ENCODE measurements at regions not wholly inside any gene's neighbourhood (a gene's known extent, or its start where the extent isn't known, plus 50 kb on each side); places are given as distances from the start of the nearest gene placed in this dataset.

- H3K9ac ChIP-seq (ENCODE audit: low read length), result no peak overlapping the region
- TF ChIP-seq EZH2phosphoT487 (IDR thresholded peaks at IDR 0.05; ENCODE audit: borderline replicate concordance) (no peak), SIN3A (IDR thresholded peaks at IDR 0.05; ENCODE audit: low read depth) (no peak), POLR2AphosphoS5 (IDR thresholded peaks at IDR 0.05; ENCODE audit: low read depth, low read length) (no peak), FOSL1 (IDR thresholded peaks at IDR 0.05; ENCODE audit: low read depth) (no peak), SP1 (IDR thresholded peaks at IDR 0.05; ENCODE audit: low read depth) (no peak), CTCF (IDR thresholded peaks at IDR 0.05 in 2 of 3, conservative IDR thresholded peaks at IDR 0.05 in 1 of 3; ENCODE audit: borderline replicate concordance in 1 of 3, insufficient read depth in 1 of 3, low read depth in 2 of 3, low read length in 2 of 3) (no peak), SRF (IDR thresholded peaks at IDR 0.05; ENCODE audit: low read depth) (no peak), EZH2 (IDR thresholded peaks at IDR 0.05) (no peak), ZBTB33 (IDR thresholded peaks at IDR 0.05; ENCODE audit: extremely low read depth, insufficient replicate concordance, low read length) (no peak), MAX (IDR thresholded peaks at IDR 0.05) (no peak), EGR1 (IDR thresholded peaks at IDR 0.05; ENCODE audit: low read depth) (no peak), ELF1 (IDR thresholded peaks at IDR 0.05; ENCODE audit: borderline replicate concordance, low read depth) (no peak), CEBPB (IDR thresholded peaks at IDR 0.05; ENCODE audit: low read depth) (no peak), CBX3 (IDR thresholded peaks at IDR 0.05; ENCODE audit: low read depth) (no peak)
- no peak overlapping the region for H2AFZ ChIP-seq (ENCODE audit: low read depth, low read length, poor library complexity, severe bottlenecking)
- POLR2A ChIA-PET, result no interaction called here
- H3K4me3 ChIP-seq (replicated peaks in 1 of 2; ENCODE audit: low read depth in 1 of 2, low read length in 2 of 2), result no peak overlapping the region
- no peak for ATAC-seq
- RAD21 ChIA-PET (ENCODE audit: low non-redundant PET in 1 of 2, low total read pairs in 2 of 2, uncharacterized antibody in 2 of 2, unreplicated experiment in 2 of 2), result no interaction called here
- H3K4me1 ChIP-seq (ENCODE audit: control insufficient read depth in 1 of 2, insufficient read depth in 2 of 2, low read length in 2 of 2), result no peaks in the 10 kb centered on the region
- H3K9me2 ChIP-seq (ENCODE audit: insufficient read depth), result no peaks in the 10 kb centered on the region
- no peak overlapping the region for H3K27ac ChIP-seq (ENCODE audit: low read depth, low read length)
- intact Hi-C loops (cut with micrococcal nuclease), result no loop called here
- no peak for DNase-seq (ENCODE audit: low read depth, low spot score)
- no TSS peak for BruUV-seq (replicated peaks)
- no peak overlapping the region for H3K4me2 ChIP-seq (ENCODE audit: low read length)
- no peaks in the 10 kb centered on the region for H3K36me3 ChIP-seq (ENCODE audit: control insufficient read depth in 1 of 2, insufficient read depth in 2 of 2, low read length in 2 of 2)
- CTCF ChIA-PET, result no interaction called here
- H3K79me2 ChIP-seq (ENCODE audit: insufficient read depth, low read length), result no peaks in the 10 kb centered on the region
- no peaks in the 10 kb centered on the region for H3K27me3 ChIP-seq (ENCODE audit: insufficient read depth, low read length)
- H4K20me1 ChIP-seq (ENCODE audit: insufficient read depth), result no peaks in the 10 kb centered on the region
- H3K9me3 ChIP-seq (ENCODE audit: control insufficient read depth in 1 of 2, insufficient read depth in 1 of 2, low read depth in 1 of 2, low read length in 2 of 2), result peaks cover 0 to 14% of the 10 kb centered on the region in 2 experiments; a peak in 1 of 4 replicates
Measured at GRCh38 chr20:52612046-52612632, 360.0 kb upstream of the TSHZ2 start.

Measured in HCT116 (cell line).